ENCODE measurements at regions not wholly inside any gene's neighbourhood (a gene's known extent, or its start where the extent isn't known, plus 50 kb on each side); places are given as distances from the start of the nearest gene placed in this dataset.

- Mint-ChIP-seq H3K27me3 (peaks cover 4 to 15% (median 7%) of the 10 kb centered on the region in 5 donors), H3K9me3 (peaks cover 0 to 7% (median 0%) of the 10 kb centered on the region in 9 donors), H3K27ac (no peak overlapping the region), H3K4me3 (no peak overlapping the region), H3K36me3 (no peaks in the 10 kb centered on the region), H3K4me1 (peaks cover 0 to 3% (median 0%) of the 10 kb centered on the region in 4 donors)
- DNase-seq (peak in 1 of 10 donors; percentile 45), ATAC-seq (no peak)
- POLR2A ChIA-PET, result no interaction called here
These were observed 109.6 kb upstream of the B3GAT1 start for GRCh38 chr11:134521452-134522289.

- POLR2A ChIA-PET, result no interaction called here
- H3K9me3 Mint-ChIP-seq, result peaks cover 0 to 7% (median 0%) of the 10 kb centered on the region in 9 donors
- ATAC-seq (no peak), DNase-seq (peak in 1 of 10 donors; percentile 43)
- H3K27me3 Mint-ChIP-seq, result peaks cover 4 to 15% (median 7%) of the 10 kb centered on the region in 5 donors
- H3K4me3 Mint-ChIP-seq, result no peak overlapping the region
- peaks cover 0 to 3% (median 0%) of the 10 kb centered on the region in 4 donors for H3K4me1 Mint-ChIP-seq
- no peak overlapping the region for H3K27ac Mint-ChIP-seq
- no peaks in the 10 kb centered on the region for H3K36me3 Mint-ChIP-seq
These were observed 109.0 kb upstream of the B3GAT1 start for GRCh38 chr11:134521001-134521400.

GRCh38 chr11:134519788-134520187 is 107.7 kb upstream of the B3GAT1 start:
- Mint-ChIP-seq H3K36me3 (no peaks in the 10 kb centered on the region), H3K9me3 (peaks cover 0 to 7% (median 0%) of the 10 kb centered on the region in 9 donors), H3K4me1 (peaks cover 0 to 3% (median 0%) of the 10 kb centered on the region in 4 donors), H3K27me3 (peaks cover 5 to 15% (median 7%) of the 10 kb centered on the region in 5 donors), H3K27ac (no peak overlapping the region), H3K4me3 (no peak overlapping the region)
- ATAC-seq, result no peak
- POLR2A ChIA-PET, result no interaction called here
- peak in 1 of 10 donors; percentile 37 for DNase-seq

- Mint-ChIP-seq H3K27me3 (peaks cover 5 to 15% (median 7%) of the 10 kb centered on the region in 5 donors), H3K4me1 (peaks cover 0 to 3% (median 0%) of the 10 kb centered on the region in 4 donors), H3K4me3 (no peak overlapping the region), H3K36me3 (no peaks in the 10 kb centered on the region), H3K9me3 (peaks cover 0 to 4% (median 0%) of the 10 kb centered on the region in 9 donors), H3K27ac (no peak overlapping the region)
- no peak for ATAC-seq
- DNase-seq, result peak in 1 of 10 donors; percentile 24
- POLR2A ChIA-PET, result no interaction called here
These were observed 107.3 kb upstream of the B3GAT1 start for GRCh38 chr11:134519390-134519750.

GRCh38 chr11:134518616-134519389 is 106.8 kb upstream of the B3GAT1 start:
- POLR2A ChIA-PET, result no interaction called here
- Mint-ChIP-seq H3K36me3 (no peaks in the 10 kb centered on the region), H3K27me3 (peaks cover 5 to 15% (median 7%) of the 10 kb centered on the region in 5 donors), H3K4me1 (peaks cover 0 to 3% (median 0%) of the 10 kb centered on the region in 4 donors), H3K4me3 (no peak overlapping the region), H3K9me3 (peaks cover 0 to 3% (median 0%) of the 10 kb centered on the region in 9 donors), H3K27ac (no peak overlapping the region)
- DNase-seq, result peak in 1 of 10 donors; percentile 57
- ATAC-seq, result no peak

GRCh38 chr11:134517621-134518293 is 105.7 kb upstream of the B3GAT1 start:
- no peak for ATAC-seq
- Mint-ChIP-seq H3K27ac (no peak overlapping the region), H3K4me1 (no peaks in the 10 kb centered on the region), H3K4me3 (no peak overlapping the region), H3K9me3 (peaks cover 0 to 3% (median 0%) of the 10 kb centered on the region in 9 donors), H3K36me3 (no peaks in the 10 kb centered on the region), H3K27me3 (peaks cover 5 to 18% (median 7%) of the 10 kb centered on the region in 5 donors)
- peak in 1 of 10 donors; percentile 16 for DNase-seq
- POLR2A ChIA-PET, result no interaction called here

- Mint-ChIP-seq H3K4me3 (no peak overlapping the region), H3K27ac (no peak overlapping the region), H3K36me3 (no peaks in the 10 kb centered on the region), H3K27me3 (peaks cover 4 to 16% (median 5%) of the 10 kb centered on the region in 5 donors), H3K9me3 (no peaks in the 10 kb centered on the region), H3K4me1 (no peaks in the 10 kb centered on the region)
- ATAC-seq (no peak), DNase-seq (no peak)
- POLR2A ChIA-PET, result no interaction called here
These were observed 105.1 kb upstream of the B3GAT1 start for GRCh38 chr11:134517115-134517514.

- Mint-ChIP-seq H3K27ac (no peak overlapping the region), H3K9me3 (no peaks in the 10 kb centered on the region), H3K4me1 (no peaks in the 10 kb centered on the region), H3K36me3 (no peaks in the 10 kb centered on the region), H3K27me3 (peaks cover 1 to 11% (median 4%) of the 10 kb centered on the region in 5 donors), H3K4me3 (no peak overlapping the region)
- DNase-seq, result peak in 1 of 10 donors; percentile 19
- ATAC-seq, result no peak
- POLR2A ChIA-PET, result no interaction called here
These were observed 104.5 kb upstream of the B3GAT1 start for GRCh38 chr11:134516529-134516928.

GRCh38 chr11:134515081-134515960 is 103.3 kb upstream of the B3GAT1 start:
- POLR2A ChIA-PET, result no interaction called here
- Mint-ChIP-seq H3K27me3 (peaks cover 0 to 13% (median 5%) of the 10 kb centered on the region in 5 donors), H3K36me3 (no peaks in the 10 kb centered on the region), H3K27ac (no peak overlapping the region), H3K4me3 (no peak overlapping the region), H3K4me1 (no peaks in the 10 kb centered on the region), H3K9me3 (no peaks in the 10 kb centered on the region)
- DNase-seq (peak in 1 of 10 donors; percentile 51), ATAC-seq (no peak)

- peaks cover 0 to 8% (median 5%) of the 10 kb centered on the region in 5 donors for H3K27me3 Mint-ChIP-seq
- DNase-seq (peak in 1 of 10 donors; percentile 42), ATAC-seq (no peak)
- no peaks in the 10 kb centered on the region for H3K4me1 Mint-ChIP-seq
- no peak overlapping the region for H3K27ac Mint-ChIP-seq
- no peaks in the 10 kb centered on the region for H3K36me3 Mint-ChIP-seq
- H3K4me3 Mint-ChIP-seq, result no peak overlapping the region
- POLR2A ChIA-PET, result no interaction called here
- no peaks in the 10 kb centered on the region for H3K9me3 Mint-ChIP-seq
These were observed 102.4 kb upstream of the B3GAT1 start for GRCh38 chr11:134514354-134514951.

GRCh38 chr11:134513585-134514120 is 101.6 kb upstream of the B3GAT1 start:
- Mint-ChIP-seq H3K4me1 (no peaks in the 10 kb centered on the region), H3K4me3 (no peak overlapping the region), H3K36me3 (no peaks in the 10 kb centered on the region), H3K27me3 (peaks cover 0 to 8% (median 8%) of the 10 kb centered on the region in 5 donors), H3K9me3 (no peaks in the 10 kb centered on the region), H3K27ac (no peak overlapping the region)
- ATAC-seq (no peak), DNase-seq (peak in 1 of 10 donors; percentile 7)
- POLR2A ChIA-PET, result no interaction called here
